SK-N-SH treated with all-trans-retinoic acid at 6 μM for 48 hours (cell line): ENCODE measurements at regions not wholly inside any gene's neighbourhood (a gene's known extent, or its start where the extent isn't known, plus 50 kb on each side); places are given as distances from the start of the nearest gene placed in this dataset.

Experiments
- ARNTL ChIP-seq: fragments of 450-650 bp; formaldehyde crosslinking; IDR thresholded peaks from 2 replicates; pipeline ENCODE4 v1.5.0; 2020; ENCODE audit warnings: low read depth, mild to moderate bottlenecking, moderate library complexity, borderline replicate concordance
- BACH2 ChIP-seq: fragments of 250-450 bp; sonication (Bioruptor Pico); IDR thresholded peaks from 2 replicates; pipeline ENCODE4 v1.9.0; 2021; ENCODE audit warnings: mild to moderate bottlenecking, borderline replicate concordance
- CREB5 ChIP-seq: fragments of 250-450 bp; sonication (Bioruptor Pico); IDR thresholded peaks from 2 replicates; pipeline ENCODE4 v1.5.1; 2020; ENCODE audit warnings: low read depth, mild to moderate bottlenecking, moderate library complexity
- CSDC2 ChIP-seq: fragments of 250-450 bp; sonication (Bioruptor Pico); IDR thresholded peaks from 2 replicates; pipeline ENCODE4 v1.5.0; 2020; ENCODE audit warnings: mild to moderate bottlenecking, moderate library complexity
- ISL1 ChIP-seq: fragments of 250-450 bp; sonication (Bioruptor Pico); IDR thresholded peaks from 2 replicates; pipeline ENCODE4 v2.1.2; 2022; ENCODE audit warnings: mild to moderate bottlenecking, moderate library complexity
- PATZ1 ChIP-seq: fragments of 250-450 bp; sonication (Bioruptor Pico); IDR thresholded peaks from 2 replicates; pipeline ENCODE4 v1.8.0; 2020; ENCODE audit warnings: mild to moderate bottlenecking, moderate library complexity, borderline replicate concordance
- PPARA ChIP-seq: fragments of 250-450 bp; sonication (Bioruptor Pico); IDR thresholded peaks from 2 replicates; pipeline ENCODE4 v1.5.0; 2020; ENCODE audit warnings: mild to moderate bottlenecking, borderline replicate concordance
- RARB ChIP-seq: fragments of 250-450 bp; sonication (Bioruptor Pico); IDR thresholded peaks from 2 replicates; pipeline ENCODE4 v1.8.0; 2021; ENCODE audit warnings: mild to moderate bottlenecking, moderate library complexity
- TOX ChIP-seq: fragments of 250-450 bp; sonication (Bioruptor Pico); IDR thresholded peaks from 2 replicates; pipeline ENCODE4 v1.8.0; 2021; ENCODE audit warnings: mild to moderate bottlenecking, moderate library complexity, borderline replicate concordance
- ZC3H10 ChIP-seq: fragments of 250-450 bp; sonication (Bioruptor Pico); IDR thresholded peaks from 2 replicates; pipeline ENCODE4 v1.5.1; 2021; ENCODE audit warnings: mild to moderate bottlenecking, moderate library complexity
- ZFP3 ChIP-seq: fragments of 250-450 bp; sonication (Bioruptor Pico); IDR thresholded peaks from 2 replicates; pipeline ENCODE4 v1.5.0; 2020; ENCODE audit warnings: mild to moderate bottlenecking, moderate library complexity
- ZNF8 ChIP-seq: fragments of 450-650 bp; formaldehyde crosslinking; IDR thresholded peaks from 2 replicates; pipeline ENCODE4 v1.5.0; 2020; ENCODE audit warnings: mild to moderate bottlenecking, moderate library complexity

GRCh38 chrX:25070038-25070437 is 54.3 kb upstream of the ARX start:
- TF ChIP-seq ISL1 (CRISPR knock-in tag) (no peak), BACH2 (no peak), PPARA (CRISPR knock-in tag) (no peak), ZNF8 (no peak), TOX (no peak), ZFP3 (no peak), CREB5 (CRISPR knock-in tag) (no peak), ZC3H10 (CRISPR knock-in tag) (no peak), ARNTL (CRISPR knock-in tag) (no peak), CSDC2 (CRISPR knock-in tag) (no peak), RARB (CRISPR knock-in tag) (no peak), PATZ1 (CRISPR knock-in tag) (no peak)
